ENCODE measurements at regions not wholly inside any gene's neighbourhood (a gene's known extent, or its start where the extent isn't known, plus 50 kb on each side); places are given as distances from the start of the nearest gene placed in this dataset.

GRCh38 chr6:23526526-23526925 lies 599.5 kb upstream of the NRSN1 start:
- no peak overlapping the region for H3K27ac ChIP-seq
- H3K36me3 ChIP-seq, result no peaks in the 10 kb centered on the region
- H3K27me3 ChIP-seq, result no peaks in the 10 kb centered on the region
- H3K9me3 ChIP-seq, result no peaks in the 10 kb centered on the region
- DNase-seq (ENCODE audit: low spot score), result no peak
- H3K4me1 ChIP-seq, result no peaks in the 10 kb centered on the region
- no peak overlapping the region for H3K4me3 ChIP-seq
- TF ChIP-seq, protein P1, sequence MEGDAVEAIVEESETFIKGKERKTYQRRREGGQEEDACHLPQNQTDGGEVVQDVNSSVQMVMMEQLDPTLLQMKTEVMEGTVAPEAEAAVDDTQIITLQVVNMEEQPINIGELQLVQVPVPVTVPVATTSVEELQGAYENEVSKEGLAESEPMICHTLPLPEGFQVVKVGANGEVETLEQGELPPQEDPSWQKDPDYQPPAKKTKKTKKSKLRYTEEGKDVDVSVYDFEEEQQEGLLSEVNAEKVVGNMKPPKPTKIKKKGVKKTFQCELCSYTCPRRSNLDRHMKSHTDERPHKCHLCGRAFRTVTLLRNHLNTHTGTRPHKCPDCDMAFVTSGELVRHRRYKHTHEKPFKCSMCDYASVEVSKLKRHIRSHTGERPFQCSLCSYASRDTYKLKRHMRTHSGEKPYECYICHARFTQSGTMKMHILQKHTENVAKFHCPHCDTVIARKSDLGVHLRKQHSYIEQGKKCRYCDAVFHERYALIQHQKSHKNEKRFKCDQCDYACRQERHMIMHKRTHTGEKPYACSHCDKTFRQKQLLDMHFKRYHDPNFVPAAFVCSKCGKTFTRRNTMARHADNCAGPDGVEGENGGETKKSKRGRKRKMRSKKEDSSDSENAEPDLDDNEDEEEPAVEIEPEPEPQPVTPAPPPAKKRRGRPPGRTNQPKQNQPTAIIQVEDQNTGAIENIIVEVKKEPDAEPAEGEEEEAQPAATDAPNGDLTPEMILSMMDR (IDR thresholded peaks at IDR 0.05), result no peak

- no peak for DNase-seq (ENCODE audit: low spot score)
- Histone ChIP-seq H3K9me3 (no peaks in the 10 kb centered on the region), H3K36me3 (no peaks in the 10 kb centered on the region), H3K4me1 (no peaks in the 10 kb centered on the region), H3K4me3 (no peak overlapping the region), H3K27me3 (no peaks in the 10 kb centered on the region), H3K27ac (no peak overlapping the region)
- TF ChIP-seq, protein P1 (IDR thresholded peaks at IDR 0.05), result no peak
These were observed 596.1 kb upstream of the NRSN1 start for GRCh38 chr6:23529902-23530301.

DNA sequence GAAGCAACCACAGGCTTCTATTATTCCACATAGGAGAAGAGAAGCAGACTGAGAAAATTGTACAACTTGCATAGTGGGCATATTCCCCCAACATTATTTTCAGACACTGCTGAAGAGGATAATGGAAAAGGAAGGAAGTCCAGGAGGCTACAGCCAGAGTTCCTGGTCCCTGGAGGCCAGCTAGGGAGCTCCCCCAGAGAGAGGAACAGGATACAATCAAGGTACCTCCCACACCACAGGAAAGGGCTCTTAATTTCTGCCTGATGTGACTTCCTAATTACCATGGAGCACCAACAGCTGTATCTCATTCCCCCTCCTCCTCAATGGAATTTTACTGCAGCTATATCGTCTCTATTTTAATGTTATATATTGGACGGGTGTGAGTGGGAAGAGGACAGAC lies 594.3 kb upstream of the NRSN1 start:
- no peaks in the 10 kb centered on the region for H3K27me3 ChIP-seq
- no peaks in the 10 kb centered on the region for H3K9me3 ChIP-seq
- H3K36me3 ChIP-seq, result no peaks in the 10 kb centered on the region
- H3K4me3 ChIP-seq, result no peak overlapping the region
- TF ChIP-seq, protein P1 (IDR thresholded peaks at IDR 0.05), result no peak
- DNase-seq (ENCODE audit: low spot score), result no peak
- H3K4me1 ChIP-seq, result no peaks in the 10 kb centered on the region
- peak overlapping the region in 1 of 2 donors; percentile 33 for H3K27ac ChIP-seq

- Histone ChIP-seq H3K9me3 (no peaks in the 10 kb centered on the region), H3K27me3 (no peaks in the 10 kb centered on the region), H3K36me3 (no peaks in the 10 kb centered on the region), H3K4me1 (no peaks in the 10 kb centered on the region), H3K4me3 (no peak overlapping the region), H3K27ac (peak overlapping the region in 1 of 2 donors; percentile 48)
- TF ChIP-seq, protein P1 (IDR thresholded peaks at IDR 0.05), result no peak
- DNase-seq (ENCODE audit: low spot score), result no peak
These were observed 593.8 kb upstream of the NRSN1 start for GRCh38 chr6:23532227-23532626.

DNA sequence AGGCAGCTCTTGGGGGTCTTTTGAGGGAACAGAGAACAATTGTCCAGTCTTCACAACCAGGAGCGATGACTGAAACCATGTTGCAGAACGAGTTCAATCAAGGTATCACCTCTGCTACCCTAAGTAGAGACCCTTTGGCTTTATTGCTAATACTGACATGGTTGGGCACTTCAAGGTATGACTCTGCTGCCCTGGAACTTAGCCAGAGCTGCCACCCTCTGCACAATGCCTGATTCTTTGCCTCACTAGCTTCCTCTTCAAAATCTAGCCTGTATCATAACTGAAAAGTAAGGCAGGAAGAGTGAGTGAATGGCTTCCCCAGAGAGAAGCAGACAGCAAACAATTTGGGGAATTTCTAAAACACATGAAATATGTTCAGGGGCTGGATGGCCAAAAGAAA lies 592.7 kb upstream of the NRSN1 start:
- H3K4me1 ChIP-seq, result no peaks in the 10 kb centered on the region
- no peak overlapping the region for H3K4me3 ChIP-seq
- DNase-seq (ENCODE audit: low spot score), result no peak
- H3K36me3 ChIP-seq, result no peaks in the 10 kb centered on the region
- H3K27ac ChIP-seq, result no peak overlapping the region
- H3K9me3 ChIP-seq, result no peaks in the 10 kb centered on the region
- TF ChIP-seq, protein P1 (IDR thresholded peaks at IDR 0.05), result no peak
- H3K27me3 ChIP-seq, result no peaks in the 10 kb centered on the region

- DNase-seq (ENCODE audit: low spot score), result no peak
- Histone ChIP-seq H3K36me3 (no peaks in the 10 kb centered on the region), H3K27me3 (no peaks in the 10 kb centered on the region), H3K9me3 (no peaks in the 10 kb centered on the region), H3K4me3 (no peak overlapping the region), H3K4me1 (no peaks in the 10 kb centered on the region), H3K27ac (peak overlapping the region in 1 of 2 donors; percentile 3)
- TF ChIP-seq, protein P1 (IDR thresholded peaks at IDR 0.05), result no peak
These were observed 592.1 kb upstream of the NRSN1 start for GRCh38 chr6:23533944-23534343.

Data from right atrium auricular region (tissue), 2 donors.